PC-3 (cell line): ENCODE measurements at regions not wholly inside any gene's neighbourhood (a gene's known extent, or its start where the extent isn't known, plus 50 kb on each side); places are given as distances from the start of the nearest gene placed in this dataset.

Experiments used
- ATAC-seq: fragments of 200-7000 bp; cut with Tn5 transposase; 2 replicates; pipeline ENCODE4 v1.9.1; 2020; ENCODE audit warnings: mild to moderate bottlenecking, moderate library complexity
- BruUV-seq: library from RNA; stranded (reverse); fragments of 400-500 nt; replicated peaks from 2 replicates; lab custom pipeline; 2021; lab: Mats Ljungman, UMichigan
- CTCF ChIA-PET: fragments of 300-600 bp; sonication (Branson Sonifier 250); formaldehyde crosslinking; loops from one replicate; lab custom pipeline; 2022; ENCODE audit warnings: antibody characterized with exemption; lab: Charles Lee
- POLR2A ChIA-PET: fragments of 300-600 bp; sonication (Branson Sonifier 250); formaldehyde crosslinking; loops from one replicate; lab custom pipeline; 2022; ENCODE audit warnings: antibody characterized with exemption; ENCODE audit not compliant: unreplicated experiment; lab: Charles Lee
- DNase-seq: peaks from one replicate; pipeline ENCODE4 v3.0.0-alpha.2; 2015
- H2AFZ ChIP-seq: fragments of 300-600 bp; sonication (generic); 2 replicates; pipeline ENCODE4 v1.6.0; 2016; ENCODE audit warnings: antibody characterized with exemption, low read length
- H3F3A ChIP-seq: fragments of 300-600 bp; sonication (generic); one replicate; pipeline ENCODE4 v1.6.0; 2017; ENCODE audit warnings: antibody characterized with exemption, low read length, control low read depth, mild to moderate bottlenecking; ENCODE audit not compliant: unreplicated experiment
- H3K27ac ChIP-seq: fragments of 300-600 bp; sonication (generic); 2 replicates; pipeline ENCODE4 v1.5.1; 2016; ENCODE audit warnings: mild to moderate bottlenecking, low read length
- H3K27me3 ChIP-seq: fragments of 300-600 bp; sonication (generic); 2 replicates; pipeline ENCODE4 v1.6.1; 2016; ENCODE audit warnings: low read length, mixed read lengths
- H3K36me3 ChIP-seq: fragments of 300-600 bp; sonication (generic); 2 replicates; pipeline ENCODE4 v1.6.1; 2016; ENCODE audit warnings: low read depth, mixed run types, low read length, mixed read lengths
- H3K4me1 ChIP-seq: fragments of 300-600 bp; sonication (generic); 2 replicates; pipeline ENCODE4 v1.5.1; 2016; ENCODE audit warnings: low read length; ENCODE audit not compliant: insufficient read depth
- H3K4me2 ChIP-seq: fragments of 300-600 bp; sonication (generic); 2 replicates; pipeline ENCODE4 v1.6.0; 2016; ENCODE audit warnings: low read length
- H3K4me3 ChIP-seq: fragments of 300-600 bp; sonication (generic); 2 replicates; pipeline ENCODE4 v1.5.1; 2016; ENCODE audit warnings: mild to moderate bottlenecking, low read length, mixed read lengths
- H3K79me2 ChIP-seq: fragments of 300-600 bp; sonication (generic); 2 replicates; pipeline ENCODE4 v1.6.1; 2017; ENCODE audit warnings: low read length, mixed read lengths
- H3K9ac ChIP-seq: fragments of 300-600 bp; sonication (generic); 2 replicates; pipeline ENCODE4 v1.6.0; 2016; ENCODE audit warnings: mild to moderate bottlenecking, low read length
- H3K9me2 ChIP-seq: fragments of 300-600 bp; sonication (generic); replicated peaks from 2 replicates; pipeline ENCODE4 v1.6.1; 2016; ENCODE audit warnings: mixed run types, low read length, mixed read lengths
- H3K9me3 ChIP-seq: fragments of 300-600 bp; sonication (generic); 2 replicates; pipeline ENCODE4 v1.6.1; 2016; ENCODE audit warnings: low read length, mixed read lengths
- H4K20me1 ChIP-seq: fragments of 300-600 bp; sonication (generic); 2 replicates; pipeline ENCODE4 v1.6.1; 2016; ENCODE audit warnings: low read length, mixed read lengths
- CTCF ChIP-seq: fragments of 300-600 bp; sonication (generic); conservative IDR thresholded peaks from 2 replicates; pipeline ENCODE4 v1.5.1; 2017; ENCODE audit warnings: antibody characterized with exemption, low read depth, mild to moderate bottlenecking, low read length
- EZH2 ChIP-seq: fragments of 300-600 bp; sonication (generic); IDR thresholded peaks from one replicate; pipeline ENCODE4 v1.6.1; 2017; ENCODE audit warnings: antibody characterized with exemption, mild to moderate bottlenecking, low read length; ENCODE audit not compliant: unreplicated experiment
- EZH2phosphoT487 ChIP-seq: fragments of 300-600 bp; sonication (generic); IDR thresholded peaks from 2 replicates; pipeline ENCODE4 v1.6.1; 2018; ENCODE audit warnings: mild to moderate bottlenecking, antibody characterized with exemption, low read length, borderline replicate concordance
- intact Hi-C: fragments of 100-400 bp; cut with micrococcal nuclease; formaldehyde crosslinking; loops from 2 replicates; pipeline ENCODE4 v1.9.0; 2023

GRCh38 chr10:36555036-36555435 is 570.4 kb upstream of the ANKRD30A start:
- intact Hi-C loops, result no loop called here
- Histone ChIP-seq H3K9me3 (no peaks in the 10 kb centered on the region), H3K4me2 (no peak overlapping the region), H3K4me3 (no peak overlapping the region), H3K9ac (no peak overlapping the region), H4K20me1 (no peaks in the 10 kb centered on the region), H3F3A (no peaks in the 10 kb centered on the region), H3K36me3 (no peaks in the 10 kb centered on the region), H3K27me3 (no peaks in the 10 kb centered on the region), H2AFZ (peak overlapping the region; percentile 30; the same call in 1 of the 2 replicates), H3K4me1 (peaks cover 12% of the 10 kb centered on the region), H3K27ac (no peak overlapping the region), H3K79me2 (no peaks in the 10 kb centered on the region), H3K9me2 (0 out of 2 replicates have a peak, but pooled peaks cover 4% of the 10 kb centered on the region)
- ATAC-seq, result no peak
- ChIA-PET CTCF (no interaction called here), POLR2A (no interaction called here)
- no peak for DNase-seq
- no peak for TF ChIP-seq EZH2phosphoT487
- TF ChIP-seq CTCF, result no peak
- no peak for TF ChIP-seq EZH2
- BruUV-seq, result no TSS peak

- H3K4me3 ChIP-seq, result no peak overlapping the region
- H3F3A ChIP-seq, result no peaks in the 10 kb centered on the region
- no peaks in the 10 kb centered on the region for H4K20me1 ChIP-seq
- intact Hi-C loops, result no loop called here
- no peak overlapping the region for H3K27ac ChIP-seq
- H2AFZ ChIP-seq, result no peak overlapping the region
- H3K36me3 ChIP-seq, result no peaks in the 10 kb centered on the region
- no peaks in the 10 kb centered on the region for H3K9me2 ChIP-seq
- no peaks in the 10 kb centered on the region for H3K4me1 ChIP-seq
- CTCF ChIA-PET, result no interaction called here
- H3K9me3 ChIP-seq, result no peaks in the 10 kb centered on the region
- H3K9ac ChIP-seq, result no peak overlapping the region
- TF ChIP-seq CTCF (no peak), EZH2phosphoT487 (no peak), EZH2 (no peak)
- H3K27me3 ChIP-seq, result no peaks in the 10 kb centered on the region
- POLR2A ChIA-PET, result no interaction called here
- no peak for ATAC-seq
- no TSS peak for BruUV-seq
- no peaks in the 10 kb centered on the region for H3K79me2 ChIP-seq
- H3K4me2 ChIP-seq, result no peak overlapping the region
- no peak for DNase-seq
Observed at GRCh38 chr10:36547965-36548364, 577.4 kb upstream of the ANKRD30A start.

GRCh38 chr10:36542493-36542892 is 582.9 kb upstream of the ANKRD30A start:
- Histone ChIP-seq H3F3A (peaks cover 10% of the 10 kb centered on the region), H3K9ac (no peak overlapping the region), H3K4me3 (no peak overlapping the region), H3K4me2 (no peak overlapping the region), H3K27me3 (no peaks in the 10 kb centered on the region), H3K9me2 (no peaks in the 10 kb centered on the region), H3K27ac (no peak overlapping the region), H3K4me1 (peaks cover 31% of the 10 kb centered on the region), H3K79me2 (no peaks in the 10 kb centered on the region), H3K9me3 (no peaks in the 10 kb centered on the region), H3K36me3 (no peaks in the 10 kb centered on the region), H4K20me1 (no peaks in the 10 kb centered on the region), H2AFZ (peak overlapping the region; percentile 6)
- intact Hi-C loops, result no loop called here
- ATAC-seq (no peak), DNase-seq (no peak)
- CTCF ChIA-PET, result no interaction called here
- TF ChIP-seq EZH2phosphoT487 (no peak), EZH2 (no peak), CTCF (no peak)
- no TSS peak for BruUV-seq
- POLR2A ChIA-PET, result interaction anchor here (0.6 kb wide), 1 partner anchor 184 kb away, joined by 3 read pairs; no protein-coding TSS in a partner anchor
